NT2/D1 (cell line): ENCODE measurements at regions not wholly inside any gene's neighbourhood (a gene's known extent, or its start where the extent isn't known, plus 50 kb on each side); places are given as distances from the start of the nearest gene placed in this dataset.

Source experiments
- SUZ12 ChIP-seq: IDR thresholded peaks from 2 replicates; pipeline ENCODE4 v1.6.1; 2011; ENCODE audit not compliant: insufficient read length, insufficient read depth; ENCODE audit errors: extremely low read depth
- YY1 ChIP-seq: IDR thresholded peaks from 2 replicates; pipeline ENCODE4 v1.6.1; 2011; ENCODE audit not compliant: insufficient read length, insufficient read depth
- ZNF274 ChIP-seq: IDR thresholded peaks from 2 replicates; pipeline ENCODE4 v1.6.1; 2011; ENCODE audit warnings: mild to moderate bottlenecking, low read depth, low read length

DNA sequence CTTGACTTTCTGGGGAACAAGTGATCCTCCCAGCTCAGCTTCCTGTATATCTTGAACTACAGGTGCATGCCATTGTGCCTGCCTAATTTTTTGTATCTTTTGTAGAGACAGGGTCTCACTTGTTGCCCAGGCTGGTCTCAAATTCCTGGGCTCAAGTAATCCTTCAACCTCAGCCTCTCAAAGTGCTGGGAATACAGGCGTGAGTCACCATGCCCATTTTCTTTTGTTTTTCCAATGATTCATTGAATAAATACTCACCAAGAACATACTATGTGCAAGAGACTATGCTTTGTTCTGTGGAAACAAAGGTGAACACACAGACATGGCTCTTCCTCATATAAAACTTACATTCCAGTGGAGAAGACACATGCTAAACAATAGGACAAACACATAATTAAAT lies 407.8 kb upstream of the DAB1 start:
- TF ChIP-seq ZNF274 (no peak), SUZ12 (no peak), YY1 (no peak)
